Endothelial cell of umbilical vein (primary cell): ENCODE measurements at regions not wholly inside any gene's neighbourhood (a gene's known extent, or its start where the extent isn't known, plus 50 kb on each side); places are given as distances from the start of the nearest gene placed in this dataset.
"Not testable (repeated sequence)": the region's sequence is repeated elsewhere in the genome, so short reads cannot be mapped to it uniquely, and the experiment has no call there.

Source experiments
- BruUV-seq: library from RNA; stranded (reverse); fragments of 400-500 nt; replicated peaks from 2 replicates; lab custom pipeline; 2021; lab: Mats Ljungman, UMichigan
- CTCF ChIA-PET: fragments of 300-600, 350-600 bp; sonication (Branson Sonifier 250); formaldehyde crosslinking; loops from one replicate; lab custom pipeline; 2021; ENCODE audit warnings: antibody characterized with exemption, inconsistent platforms; lab: Charles Lee
- POLR2A ChIA-PET: fragments of 300-600, 350-600 bp; sonication (Branson Sonifier 250); formaldehyde crosslinking; loops from one replicate; lab custom pipeline; 2021; ENCODE audit warnings: antibody characterized with exemption, inconsistent platforms; lab: Charles Lee
- DNase-seq: peaks from one replicate; pipeline ENCODE4 v3.0.0-alpha.2; 2011; ENCODE audit warnings: low read depth, low spot score
- FAIRE-seq: peaks from 2 replicates; lab custom pipeline; 2011; peaks lifted over from hg19 to GRCh38; lab: Jason Lieb, UNC
- H2AFZ ChIP-seq: 2 replicates; pipeline ENCODE4 v1.6.0; 2012; ENCODE audit warnings: low read depth, low read length, control low read depth, inconsistent platforms
- H3K27ac ChIP-seq: 2 replicates; pipeline ENCODE4 v1.5.1; 2011; ENCODE audit warnings: low read depth, mild to moderate bottlenecking, control low read depth, low read length, moderate library complexity; ENCODE audit not compliant: insufficient read depth
- H3K27me3 ChIP-seq, 2 experiments: 2 replicates each; pipeline versions ENCODE4 v1.6.0 to v1.6.1; 2011; ENCODE audit warnings: low read length in 2 of 2, mixed read lengths in 1 of 2; ENCODE audit not compliant: control insufficient read depth in 2 of 2, insufficient read depth in 2 of 2
- H3K36me3 ChIP-seq, 2 experiments: 2 replicates in 1 of 2; 3 replicates in 1 of 2; pipeline ENCODE4 v1.5.1; 2011; ENCODE audit warnings: low read length in 2 of 2, mild to moderate bottlenecking in 1 of 2, moderate library complexity in 1 of 2; ENCODE audit not compliant: control insufficient read depth in 2 of 2, insufficient read depth in 2 of 2; ENCODE audit errors: extremely low read depth in 1 of 2
- H3K4me1 ChIP-seq: 3 replicates; pipeline ENCODE4 v1.5.1; 2011; ENCODE audit warnings: mild to moderate bottlenecking, low read length; ENCODE audit not compliant: control insufficient read depth, insufficient read depth; ENCODE audit errors: extremely low read depth
- H3K4me2 ChIP-seq: 2 replicates; pipeline ENCODE4 v1.6.1; 2011; ENCODE audit warnings: low read length, control low read depth, mixed read lengths; ENCODE audit not compliant: insufficient read depth
- H3K4me3 ChIP-seq, 3 experiments: fragments of 200-600 bp in 1 of 3; sonication (generic), shearing (Covaris generic) in 1 of 3; replicated peaks in 1 of 3; 2 replicates each; pipeline ENCODE4 v1.5.1; 2011 to 2016; ENCODE audit warnings: control low read depth in 3 of 3, low read length in 3 of 3, mild to moderate bottlenecking in 2 of 3, inconsistent platforms in 1 of 3, low read depth in 1 of 3, moderate library complexity in 1 of 3; ENCODE audit not compliant: insufficient read depth in 1 of 3
- H3K79me2 ChIP-seq: 2 replicates; pipeline ENCODE4 v1.6.0; 2012; ENCODE audit warnings: low read length, inconsistent platforms; ENCODE audit not compliant: control insufficient read depth, insufficient read depth
- H3K9ac ChIP-seq: replicated peaks from 2 replicates; pipeline ENCODE3; 2011; ENCODE audit warnings: low read length, control low read depth; ENCODE audit not compliant: insufficient read depth; ENCODE audit errors: extremely low read depth
- H3K9me1 ChIP-seq: replicated peaks from 3 replicates; pipeline ENCODE4 v1.6.0; 2011; ENCODE audit warnings: mild to moderate bottlenecking, low read length; ENCODE audit not compliant: control insufficient read depth, insufficient read depth; ENCODE audit errors: extremely low read depth
- H3K9me3 ChIP-seq: replicated peaks from 2 replicates; pipeline ENCODE4 v1.5.1; 2012; ENCODE audit warnings: low read length, inconsistent platforms; ENCODE audit not compliant: control insufficient read depth, insufficient read depth
- H4K20me1 ChIP-seq: replicated peaks from 2 replicates; pipeline ENCODE3; 2011; ENCODE audit warnings: mild to moderate bottlenecking, low read length; ENCODE audit not compliant: control insufficient read depth, insufficient read depth; ENCODE audit errors: extremely low read depth
- CTCF ChIP-seq, 2 donors: IDR thresholded peaks; 1 replicate in 1 of 2; 2 replicates in 1 of 2; pipeline ENCODE4 v1.5.1; 2011; ENCODE audit warnings: low read length in 2 of 2, mild to moderate bottlenecking in 2 of 2, moderate library complexity in 2 of 2, control low read depth in 1 of 2, inconsistent platforms in 1 of 2, low read depth in 1 of 2; ENCODE audit not compliant: insufficient read depth in 1 of 2; ENCODE audit errors: extremely low read depth in 1 of 2
- EZH2 ChIP-seq: IDR thresholded peaks from 2 replicates; pipeline ENCODE4 v1.6.1; 2012; ENCODE audit warnings: borderline replicate concordance, low read depth, mild to moderate bottlenecking, moderate library complexity, low read length, inconsistent platforms; ENCODE audit not compliant: severe bottlenecking
- FOS ChIP-seq: IDR thresholded peaks from 2 replicates; pipeline ENCODE4 v1.6.1; 2011; ENCODE audit warnings: mild to moderate bottlenecking, low read length, moderate library complexity, borderline replicate concordance; ENCODE audit not compliant: insufficient read depth
- GATA2 ChIP-seq: IDR thresholded peaks from 2 replicates; pipeline ENCODE4 v1.7.0; 2011; ENCODE audit warnings: low read depth, mild to moderate bottlenecking, moderate library complexity, mixed read lengths, low read length; ENCODE audit not compliant: insufficient read length, insufficient read depth
- JUN ChIP-seq: IDR thresholded peaks from 2 replicates; pipeline ENCODE4 v1.6.1; 2011; ENCODE audit warnings: borderline replicate concordance, low read depth; ENCODE audit not compliant: insufficient read length, insufficient read depth
- MAX ChIP-seq: IDR thresholded peaks from 2 replicates; pipeline ENCODE4 v1.6.1; 2011; ENCODE audit not compliant: insufficient read depth, insufficient read length
- MYC ChIP-seq: IDR thresholded peaks from one replicate; pipeline ENCODE4 v1.6.1; 2011; ENCODE audit warnings: mild to moderate bottlenecking, low read depth, low read length
- POLR2A ChIP-seq: IDR thresholded peaks from 2 replicates; pipeline ENCODE4 v1.6.1; 2012; ENCODE audit warnings: low read depth, mild to moderate bottlenecking, control low read depth, low read length
- POLR2AphosphoS5 ChIP-seq: IDR thresholded peaks from 2 replicates; pipeline ENCODE4 v1.6.1; 2012; ENCODE audit warnings: low read depth, mild to moderate bottlenecking, control low read depth, low read length, moderate library complexity; ENCODE audit not compliant: insufficient read depth
- dilution Hi-C: fragments of 300-500 bp; cut with MboI; formaldehyde crosslinking; loops from one replicate; pipeline ENCODE4 v1.15.0; 2019; ENCODE audit warnings: low sequenced_read_pairs; ENCODE audit not compliant: extremely low pct_ligation_motif_present
- intact Hi-C: fragments of 100-400 bp; cut with micrococcal nuclease; formaldehyde crosslinking; loops from one replicate; pipeline ENCODE4 v1.10.0; 2022

GRCh38 chr7:153954477-153954876 is 97.7 kb upstream of the DPP6 start:
- Histone ChIP-seq H3K9ac (no peak overlapping the region), H2AFZ (no peak overlapping the region), H3K4me1 (peaks cover 5% of the 10 kb centered on the region), H3K9me3 (no peaks in the 10 kb centered on the region), H3K27me3 (no peaks in the 10 kb centered on the region), H4K20me1 (no peaks in the 10 kb centered on the region), H3K36me3 (no peaks in the 10 kb centered on the region), H3K4me3 (no peak overlapping the region), H3K9me1 (no peaks in the 10 kb centered on the region), H3K79me2 (no peaks in the 10 kb centered on the region), H3K27ac (no peak overlapping the region), H3K4me2 (no peak overlapping the region)
- POLR2A ChIA-PET: no interaction called here
- TF ChIP-seq POLR2A: no peak
- no peak for TF ChIP-seq EZH2
- TF ChIP-seq JUN: no peak
- no peak for TF ChIP-seq FOS
- TF ChIP-seq POLR2AphosphoS5: no peak
- TF ChIP-seq CTCF (IDR thresholded peaks at IDR 0.05; ENCODE audit: extremely low read depth in 1 of 2, insufficient read depth in 1 of 2, low read depth in 1 of 2, low read length in 2 of 2): no peak
- TF ChIP-seq MYC: no peak
- no peak for TF ChIP-seq MAX
- TF ChIP-seq GATA2: no peak
- FAIRE-seq: no peak
- no TSS peak for BruUV-seq
- CTCF ChIA-PET: no interaction called here
- intact Hi-C loops: no loop called here
- DNase-seq: no peak
- dilution Hi-C loops: no loop called here

GRCh38 chr7:153957677-153958076 is 94.5 kb upstream of the DPP6 start:
- FAIRE-seq, POLR2A ChIA-PET, H3K4me2 ChIP-seq, H3K27me3 ChIP-seq, BruUV-seq, CTCF ChIA-PET, H3K79me2 ChIP-seq, H3K27ac ChIP-seq, H3K9me1 ChIP-seq, H3K9me3 ChIP-seq, H3K4me1 ChIP-seq, H4K20me1 ChIP-seq, H3K36me3 ChIP-seq, H2AFZ ChIP-seq, H3K4me3 ChIP-seq, DNase-seq, H3K9ac ChIP-seq, dilution Hi-C loops, intact Hi-C loops: not testable (repeated sequence)

GRCh38 chr7:153958381-153958780 is 93.8 kb upstream of the DPP6 start:
- CTCF ChIA-PET, H3K4me3 ChIP-seq, H3K4me1 ChIP-seq, intact Hi-C loops, H3K4me2 ChIP-seq, H3K9me1 ChIP-seq, H3K27ac ChIP-seq, FAIRE-seq, H3K9me3 ChIP-seq, H3K9ac ChIP-seq, H3K36me3 ChIP-seq, H3K79me2 ChIP-seq, BruUV-seq, H4K20me1 ChIP-seq, DNase-seq, H2AFZ ChIP-seq, dilution Hi-C loops, POLR2A ChIA-PET, H3K27me3 ChIP-seq: not testable (repeated sequence)
